ENCODE measurements at regions not wholly inside any gene's neighbourhood (a gene's known extent, or its start where the extent isn't known, plus 50 kb on each side); places are given as distances from the start of the nearest gene placed in this dataset.

DNA sequence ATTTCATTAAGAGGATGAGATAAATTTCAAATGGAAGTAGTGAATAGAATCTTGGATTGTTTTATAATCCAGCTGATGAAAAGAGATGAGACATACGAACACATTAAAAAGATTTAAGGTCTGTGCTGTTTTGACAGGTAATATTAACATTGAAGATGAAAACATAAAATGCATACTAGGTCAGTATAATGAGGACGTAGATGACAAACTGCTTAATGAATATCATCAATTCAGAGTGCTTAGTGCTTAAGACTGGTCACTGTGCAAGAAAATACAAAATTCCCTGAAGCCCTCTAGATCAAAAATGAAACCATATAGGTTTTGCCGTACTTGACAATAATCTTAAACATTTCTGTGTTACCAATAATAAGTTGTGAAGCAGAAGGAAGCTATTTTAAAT, 173.4 kb upstream of the THRB start:
- Histone ChIP-seq H3K27me3 (ENCODE audit: insufficient read depth, low read depth) (no peaks in the 10 kb centered on the region), H3K4me1 (replicated peaks; ENCODE audit: insufficient read depth) (no peaks in the 10 kb centered on the region), H3K27ac (no peak overlapping the region), H3K4me2 (no peak overlapping the region), H3K4me3 (no peak overlapping the region), H3K9me3 (ENCODE audit: insufficient read depth, low read depth) (no peaks in the 10 kb centered on the region), H3K36me3 (ENCODE audit: low read depth) (no peaks in the 10 kb centered on the region), H3F3A (ENCODE audit: insufficient read depth, low read depth) (no peaks in the 10 kb centered on the region), H4K20me1 (ENCODE audit: insufficient read depth) (no peaks in the 10 kb centered on the region), H3K79me2 (ENCODE audit: low read depth) (no peaks in the 10 kb centered on the region), H3K9me2 (ENCODE audit: insufficient read depth) (no peaks in the 10 kb centered on the region; the same call in 1 of the 2 replicates), H2AFZ (no peak overlapping the region)
- no peak for DNase-seq
- intact Hi-C loops (cut with micrococcal nuclease; ENCODE audit: unreplicated experiment), result no loop called here
- BruUV-seq (replicated peaks), result no TSS peak
- ChIA-PET POLR2A (ENCODE audit: unreplicated experiment) (no interaction called here), CTCF (no interaction called here)
- TF ChIP-seq CTCF (conservative IDR thresholded peaks at IDR 0.05), result no peak
- TF ChIP-seq EZH2 (IDR thresholded peaks at IDR 0.05; ENCODE audit: low read depth), result no peak

- ChIA-PET POLR2A (ENCODE audit: unreplicated experiment) (no interaction called here), CTCF (no interaction called here)
- Histone ChIP-seq H3F3A (ENCODE audit: insufficient read depth, low read depth) (no peaks in the 10 kb centered on the region), H3K27me3 (ENCODE audit: insufficient read depth, low read depth) (no peaks in the 10 kb centered on the region), H3K27ac (no peak overlapping the region), H4K20me1 (ENCODE audit: insufficient read depth) (no peaks in the 10 kb centered on the region), H3K36me3 (ENCODE audit: low read depth) (no peaks in the 10 kb centered on the region), H2AFZ (no peak overlapping the region), H3K4me1 (replicated peaks; ENCODE audit: insufficient read depth) (no peaks in the 10 kb centered on the region), H3K79me2 (ENCODE audit: low read depth) (no peaks in the 10 kb centered on the region), H3K4me3 (no peak overlapping the region), H3K9me3 (ENCODE audit: insufficient read depth, low read depth) (no peaks in the 10 kb centered on the region), H3K9me2 (ENCODE audit: insufficient read depth) (no peaks in the 10 kb centered on the region; the same call in 1 of the 2 replicates), H3K4me2 (no peak overlapping the region)
- intact Hi-C loops (cut with micrococcal nuclease; ENCODE audit: unreplicated experiment), result no loop called here
- DNase-seq, result no peak
- TF ChIP-seq EZH2 (IDR thresholded peaks at IDR 0.05; ENCODE audit: low read depth) (no peak), CTCF (conservative IDR thresholded peaks at IDR 0.05) (no peak)
- BruUV-seq (replicated peaks), result no TSS peak
These were observed 176.2 kb upstream of the THRB start for GRCh38 chr3:24670871-24671270.

DNA sequence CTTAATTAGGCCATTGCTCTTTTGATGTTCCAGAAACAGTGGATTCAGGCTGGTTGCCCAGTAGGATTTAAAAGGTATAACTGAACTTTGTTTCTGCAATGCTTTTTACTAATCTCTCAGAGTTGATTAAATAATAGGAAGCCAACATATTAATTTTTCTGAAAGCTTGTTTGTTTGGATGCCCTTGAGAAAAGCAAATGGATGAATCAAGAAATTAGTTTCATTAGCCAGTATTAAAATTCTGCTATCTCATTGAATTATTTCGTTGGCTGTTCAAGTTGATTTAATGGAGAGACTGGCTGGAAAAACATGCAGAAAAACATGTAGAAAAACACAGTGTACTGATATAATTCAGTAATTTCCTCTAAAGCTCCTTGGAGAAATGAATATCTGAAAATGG, 178.9 kb upstream of the THRB start:
- DNase-seq, result no peak
- no peak overlapping the region for H2AFZ ChIP-seq
- no peaks in the 10 kb centered on the region for H3K9me2 ChIP-seq (ENCODE audit: insufficient read depth)
- H3K4me3 ChIP-seq, result no peak overlapping the region
- TF ChIP-seq EZH2 (IDR thresholded peaks at IDR 0.05; ENCODE audit: low read depth) (no peak), CTCF (conservative IDR thresholded peaks at IDR 0.05) (no peak)
- peaks cover 14% of the 10 kb centered on the region for H3K4me1 ChIP-seq (replicated peaks; ENCODE audit: insufficient read depth)
- H3F3A ChIP-seq (ENCODE audit: insufficient read depth, low read depth), result peaks cover 9% of the 10 kb centered on the region; the same call in 1 of the 2 replicates
- no peaks in the 10 kb centered on the region for H3K79me2 ChIP-seq (ENCODE audit: low read depth)
- intact Hi-C loops (cut with micrococcal nuclease; ENCODE audit: unreplicated experiment), result no loop called here
- CTCF ChIA-PET, result no interaction called here
- H3K27me3 ChIP-seq (ENCODE audit: insufficient read depth, low read depth), result no peaks in the 10 kb centered on the region
- POLR2A ChIA-PET (ENCODE audit: unreplicated experiment), result no interaction called here
- H3K36me3 ChIP-seq (ENCODE audit: low read depth), result no peaks in the 10 kb centered on the region
- BruUV-seq (replicated peaks), result no TSS peak
- no peaks in the 10 kb centered on the region for H3K9me3 ChIP-seq (ENCODE audit: insufficient read depth, low read depth)
- no peak overlapping the region for H3K4me2 ChIP-seq
- H3K27ac ChIP-seq, result no peak overlapping the region
- no peaks in the 10 kb centered on the region for H4K20me1 ChIP-seq (ENCODE audit: insufficient read depth)

Measured in PC-9 (cell line).